IPS-20b (cell line): ENCODE measurements at regions not wholly inside any gene's neighbourhood (a gene's known extent, or its start where the extent isn't known, plus 50 kb on each side); places are given as distances from the start of the nearest gene placed in this dataset.
"Not testable (repeated sequence)": the region's sequence is repeated elsewhere in the genome, so short reads cannot be mapped to it uniquely, and the experiment has no call there.

ENCODE experiments used
- H3K27ac ChIP-seq: one replicate; pipeline ENCODE4 v1.5.1; 2013; ENCODE audit warnings: low read length
- H3K27me3 ChIP-seq: 2 replicates; pipeline ENCODE4 v1.6.1; 2013; ENCODE audit warnings: mild to moderate bottlenecking, low read length, inconsistent platforms; ENCODE audit not compliant: insufficient read depth
- H3K36me3 ChIP-seq: 2 replicates; pipeline ENCODE4 v1.6.1; 2013; ENCODE audit warnings: low read depth, mild to moderate bottlenecking, inconsistent platforms, low read length, moderate library complexity; ENCODE audit not compliant: insufficient read depth
- H3K4me1 ChIP-seq: 2 replicates; pipeline ENCODE4 v1.6.1; 2013; ENCODE audit warnings: mild to moderate bottlenecking, control low read depth, inconsistent platforms, low read length, moderate library complexity; ENCODE audit not compliant: insufficient read depth
- H3K4me3 ChIP-seq: 2 replicates; pipeline ENCODE4 v1.5.1; 2013; ENCODE audit warnings: mild to moderate bottlenecking, low read length, inconsistent platforms
- H3K9ac ChIP-seq: 2 replicates; pipeline ENCODE4 v1.6.1; 2013; ENCODE audit warnings: low read depth, mild to moderate bottlenecking, inconsistent platforms, low read length, moderate library complexity
- H3K9me3 ChIP-seq: 2 replicates; pipeline ENCODE4 v1.6.1; 2013; ENCODE audit warnings: mild to moderate bottlenecking, low read depth, low read length, inconsistent platforms; ENCODE audit not compliant: insufficient read depth

GRCh38 chr7:81183326-81183725, 264.5 kb upstream of the SEMA3C start:
- H3K27ac ChIP-seq, result no peak overlapping the region
- H3K36me3 ChIP-seq, result 0 out of 2 replicates have a peak, but pooled peaks cover 5% of the 10 kb centered on the region
- no peaks in the 10 kb centered on the region for H3K4me1 ChIP-seq
- H3K4me3 ChIP-seq, result no peak overlapping the region
- no peak overlapping the region for H3K9ac ChIP-seq
- H3K27me3 ChIP-seq, result no peaks in the 10 kb centered on the region
- peaks cover 29% of the 10 kb centered on the region for H3K9me3 ChIP-seq

- H3K9ac ChIP-seq, H3K4me1 ChIP-seq, H3K27me3 ChIP-seq, H3K27ac ChIP-seq, H3K4me3 ChIP-seq, H3K36me3 ChIP-seq: not testable (repeated sequence)
- H3K9me3 ChIP-seq, result peaks cover 29% of the 10 kb centered on the region
Measured at GRCh38 chr7:81182056-81182455, 263.2 kb upstream of the SEMA3C start.

GRCh38 chr7:81181066-81181465, 262.2 kb upstream of the SEMA3C start:
- no peak overlapping the region for H3K4me3 ChIP-seq
- peaks cover 29% of the 10 kb centered on the region for H3K9me3 ChIP-seq
- no peak overlapping the region for H3K9ac ChIP-seq
- H3K27me3 ChIP-seq, result no peaks in the 10 kb centered on the region
- 0 out of 2 replicates have a peak, but pooled peaks cover 5% of the 10 kb centered on the region for H3K36me3 ChIP-seq
- no peak overlapping the region for H3K27ac ChIP-seq
- no peaks in the 10 kb centered on the region for H3K4me1 ChIP-seq

- no peak overlapping the region for H3K4me3 ChIP-seq
- 0 out of 2 replicates have a peak, but pooled peaks cover 3% of the 10 kb centered on the region for H3K4me1 ChIP-seq
- no peak overlapping the region for H3K27ac ChIP-seq
- peaks cover 29% of the 10 kb centered on the region for H3K9me3 ChIP-seq
- H3K9ac ChIP-seq, result no peak overlapping the region
- H3K36me3 ChIP-seq, result 0 out of 2 replicates have a peak, but pooled peaks cover 5% of the 10 kb centered on the region
- H3K27me3 ChIP-seq, result no peaks in the 10 kb centered on the region
Measured at GRCh38 chr7:81180573-81180972, 261.7 kb upstream of the SEMA3C start.

- H3K36me3 ChIP-seq, result no peaks in the 10 kb centered on the region
Measured at GRCh38 chr7:81175275-81175940, 256.6 kb upstream of the SEMA3C start.

GRCh38 chr7:81173766-81174281, 255.0 kb upstream of the SEMA3C start:
- Histone ChIP-seq H3K36me3 (no peaks in the 10 kb centered on the region), H3K27me3 (no peaks in the 10 kb centered on the region), H3K9me3 (no peaks in the 10 kb centered on the region), H3K4me1 (0 out of 2 replicates have a peak, but pooled peaks cover 6% of the 10 kb centered on the region), H3K4me3 (no peak overlapping the region), H3K9ac (no peak overlapping the region), H3K27ac (no peak overlapping the region)

More at GRCh38 chr7:81175275-81175940, 256.6 kb upstream of the SEMA3C start:
- Histone ChIP-seq H3K9me3 (peaks cover 12% of the 10 kb centered on the region; the same call in 1 of the 2 replicates), H3K4me3 (no peak overlapping the region), H3K27ac (no peak overlapping the region), H3K9ac (no peak overlapping the region), H3K27me3 (no peaks in the 10 kb centered on the region), H3K4me1 (0 out of 2 replicates have a peak, but pooled peaks cover 6% of the 10 kb centered on the region)

GRCh38 chr7:81170291-81170690, 251.4 kb upstream of the SEMA3C start:
- Histone ChIP-seq H3K36me3 (no peaks in the 10 kb centered on the region), H3K9me3 (no peaks in the 10 kb centered on the region), H3K27ac (no peak overlapping the region), H3K27me3 (no peaks in the 10 kb centered on the region), H3K4me3 (no peak overlapping the region), H3K4me1 (0 out of 2 replicates have a peak, but pooled peaks cover under 1% of the 10 kb centered on the region), H3K9ac (no peak overlapping the region)

- Histone ChIP-seq H3K36me3 (no peaks in the 10 kb centered on the region), H3K4me1 (no peaks in the 10 kb centered on the region), H3K4me3 (no peak overlapping the region), H3K27ac (no peak overlapping the region), H3K27me3 (no peaks in the 10 kb centered on the region), H3K9me3 (no peaks in the 10 kb centered on the region), H3K9ac (no peak overlapping the region)
Measured at GRCh38 chr7:81167934-81168333, 249.1 kb upstream of the SEMA3C start.

GRCh38 chr7:81165070-81165469, 246.2 kb upstream of the SEMA3C start:
- Histone ChIP-seq H3K9me3 (no peaks in the 10 kb centered on the region), H3K4me3 (no peak overlapping the region), H3K27me3 (no peaks in the 10 kb centered on the region), H3K36me3 (no peaks in the 10 kb centered on the region), H3K27ac (no peak overlapping the region), H3K4me1 (no peaks in the 10 kb centered on the region), H3K9ac (no peak overlapping the region)

- Histone ChIP-seq H3K4me1 (peaks cover 5% of the 10 kb centered on the region), H3K27me3 (no peaks in the 10 kb centered on the region), H3K4me3 (no peak overlapping the region), H3K27ac (no peak overlapping the region), H3K36me3 (no peaks in the 10 kb centered on the region), H3K9me3 (no peaks in the 10 kb centered on the region), H3K9ac (no peak overlapping the region)
Measured at GRCh38 chr7:81162771-81163525, 244.1 kb upstream of the SEMA3C start.

GRCh38 chr7:81162234-81162633, 243.4 kb upstream of the SEMA3C start:
- H3K36me3 ChIP-seq, result no peaks in the 10 kb centered on the region
- peaks cover 10% of the 10 kb centered on the region for H3K4me1 ChIP-seq
- H3K27me3 ChIP-seq, result no peaks in the 10 kb centered on the region
- no peak overlapping the region for H3K9ac ChIP-seq
- no peaks in the 10 kb centered on the region for H3K9me3 ChIP-seq
- H3K27ac ChIP-seq, result no peak overlapping the region
- no peak overlapping the region for H3K4me3 ChIP-seq
